ENCODE measurements at regions not wholly inside any gene's neighbourhood (a gene's known extent, or its start where the extent isn't known, plus 50 kb on each side); places are given as distances from the start of the nearest gene placed in this dataset.

DNA sequence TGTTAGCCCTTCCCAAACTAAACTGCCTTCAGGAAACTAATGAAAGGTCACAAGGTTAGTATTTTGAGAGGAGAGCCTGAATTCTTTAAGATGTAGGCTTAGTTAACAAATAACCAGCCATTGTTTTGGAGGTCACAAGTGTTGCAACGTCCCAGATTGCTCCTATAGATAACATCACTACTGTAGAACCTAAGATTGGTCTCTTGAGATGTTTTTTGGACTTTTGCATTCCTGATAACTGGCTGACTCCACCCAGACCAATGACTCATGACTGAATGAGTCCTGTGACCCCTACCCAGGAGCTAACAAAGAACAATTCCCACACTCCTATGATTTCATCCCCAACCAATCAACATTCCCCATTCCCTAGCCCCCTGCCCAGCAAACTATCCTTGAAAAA lies 178.8 kb downstream of the SCP2D1 start (continued):
- TF ChIP-seq, protein P1, sequence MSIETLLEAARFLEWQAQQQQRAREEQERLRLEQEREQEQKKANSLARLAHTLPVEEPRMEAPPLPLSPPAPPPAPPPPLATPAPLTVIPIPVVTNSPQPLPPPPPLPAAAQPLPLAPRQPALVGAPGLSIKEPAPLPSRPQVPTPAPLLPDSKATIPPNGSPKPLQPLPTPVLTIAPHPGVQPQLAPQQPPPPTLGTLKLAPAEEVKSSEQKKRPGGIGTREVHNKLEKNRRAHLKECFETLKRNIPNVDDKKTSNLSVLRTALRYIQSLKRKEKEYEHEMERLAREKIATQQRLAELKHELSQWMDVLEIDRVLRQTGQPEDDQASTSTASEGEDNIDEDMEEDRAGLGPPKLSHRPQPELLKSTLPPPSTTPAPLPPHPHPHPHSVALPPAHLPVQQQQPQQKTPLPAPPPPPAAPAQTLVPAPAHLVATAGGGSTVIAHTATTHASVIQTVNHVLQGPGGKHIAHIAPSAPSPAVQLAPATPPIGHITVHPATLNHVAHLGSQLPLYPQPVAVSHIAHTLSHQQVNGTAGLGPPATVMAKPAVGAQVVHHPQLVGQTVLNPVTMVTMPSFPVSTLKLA (conservative IDR thresholded peaks at IDR 0.05): no peak
- TF ChIP-seq TRIM28 (IDR thresholded peaks at IDR 0.05): no peak
- TF ChIP-seq BRF1 (IDR thresholded peaks at IDR 0.05; ENCODE audit: borderline replicate concordance, extremely low read depth, insufficient read length): no peak
- TF ChIP-seq, protein P2, sequence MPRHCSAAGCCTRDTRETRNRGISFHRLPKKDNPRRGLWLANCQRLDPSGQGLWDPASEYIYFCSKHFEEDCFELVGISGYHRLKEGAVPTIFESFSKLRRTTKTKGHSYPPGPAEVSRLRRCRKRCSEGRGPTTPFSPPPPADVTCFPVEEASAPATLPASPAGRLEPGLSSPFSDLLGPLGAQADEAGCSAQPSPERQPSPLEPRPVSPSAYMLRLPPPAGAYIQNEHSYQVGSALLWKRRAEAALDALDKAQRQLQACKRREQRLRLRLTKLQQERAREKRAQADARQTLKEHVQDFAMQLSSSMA (CRISPR knock-in tag; IDR thresholded peaks at IDR 0.05): no peak
- TF ChIP-seq, protein P3, sequence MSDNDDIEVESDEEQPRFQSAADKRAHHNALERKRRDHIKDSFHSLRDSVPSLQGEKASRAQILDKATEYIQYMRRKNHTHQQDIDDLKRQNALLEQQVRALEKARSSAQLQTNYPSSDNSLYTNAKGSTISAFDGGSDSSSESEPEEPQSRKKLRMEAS (CRISPR knock-in tag; IDR thresholded peaks at IDR 0.05): no peak
- no peak for TF ChIP-seq ZNF184 (CRISPR knock-in tag; IDR thresholded peaks at IDR 0.05)
- no peak for TF ChIP-seq ATF1 (CRISPR knock-in tag; IDR thresholded peaks at IDR 0.05)
- TF ChIP-seq ATF1 (tag; IDR thresholded peaks at IDR 0.05): no peak
- TF ChIP-seq GABPB2 (CRISPR knock-in tag; conservative IDR thresholded peaks at IDR 0.05): no peak
- TF ChIP-seq PHF21A (IDR thresholded peaks at IDR 0.05; ENCODE audit: borderline replicate concordance, low read depth): no peak
- no peak for TF ChIP-seq ZNF133 (CRISPR knock-in tag; IDR thresholded peaks at IDR 0.05)
- no peak for TF ChIP-seq PYGO2 (tag; IDR thresholded peaks at IDR 0.05)
- TF ChIP-seq, protein P4, sequence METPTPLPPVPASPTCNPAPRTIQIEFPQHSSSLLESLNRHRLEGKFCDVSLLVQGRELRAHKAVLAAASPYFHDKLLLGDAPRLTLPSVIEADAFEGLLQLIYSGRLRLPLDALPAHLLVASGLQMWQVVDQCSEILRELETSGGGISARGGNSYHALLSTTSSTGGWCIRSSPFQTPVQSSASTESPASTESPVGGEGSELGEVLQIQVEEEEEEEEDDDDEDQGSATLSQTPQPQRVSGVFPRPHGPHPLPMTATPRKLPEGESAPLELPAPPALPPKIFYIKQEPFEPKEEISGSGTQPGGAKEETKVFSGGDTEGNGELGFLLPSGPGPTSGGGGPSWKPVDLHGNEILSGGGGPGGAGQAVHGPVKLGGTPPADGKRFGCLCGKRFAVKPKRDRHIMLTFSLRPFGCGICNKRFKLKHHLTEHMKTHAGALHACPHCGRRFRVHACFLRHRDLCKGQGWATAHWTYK (CRISPR knock-in tag; IDR thresholded peaks at IDR 0.05): no peak
